Thyroid gland (tissue), 4 donors: ENCODE measurements at regions not wholly inside any gene's neighbourhood (a gene's known extent, or its start where the extent isn't known, plus 50 kb on each side); places are given as distances from the start of the nearest gene placed in this dataset.

ENCODE experiments used
- POLR2A ChIP-seq, 2 donors: fragments of 450-650 bp; IDR thresholded peaks; one replicate each; pipeline ENCODE4 v1.6.1; 2017; ENCODE audit warnings: antibody characterized with exemption in 2 of 2, mild to moderate bottlenecking in 2 of 2, moderate library complexity in 1 of 2
- TF ChIP-seq, protein P1 (sequence below), 6 experiments: fragments of 200-600 bp in 3 of 6; fragments of 450-650 bp in 3 of 6; sonication (generic) in 3 of 6; IDR thresholded peaks; one replicate each; pipeline ENCODE4 v1.5.1; 2016 to 2019; ENCODE audit warnings: antibody characterized with exemption in 6 of 6, mild to moderate bottlenecking in 2 of 6, inconsistent platforms in 1 of 6, moderate library complexity in 1 of 6

DNA sequence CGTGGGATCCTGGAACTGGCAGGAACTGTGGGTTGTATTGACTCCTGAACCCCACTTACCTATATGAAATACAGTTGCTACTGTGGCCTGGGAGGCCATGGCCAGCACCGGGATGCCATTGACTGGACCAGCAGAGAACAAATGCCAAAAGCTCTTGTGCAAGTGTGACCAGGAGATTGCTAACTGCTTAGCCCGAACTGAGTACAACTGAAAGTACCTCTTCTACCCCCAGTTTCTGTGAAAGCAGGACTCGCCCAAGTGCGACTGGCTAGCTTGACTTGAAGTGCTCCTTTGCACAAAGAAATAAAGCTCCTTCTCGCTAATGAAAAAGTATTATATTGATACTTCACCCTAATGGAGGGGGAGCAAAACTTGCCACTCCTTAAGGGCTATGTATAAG is 101.3 kb upstream of the ATP11B start:
- no peak for TF ChIP-seq POLR2A (IDR thresholded peaks at IDR 0.05)
- TF ChIP-seq, protein P1, sequence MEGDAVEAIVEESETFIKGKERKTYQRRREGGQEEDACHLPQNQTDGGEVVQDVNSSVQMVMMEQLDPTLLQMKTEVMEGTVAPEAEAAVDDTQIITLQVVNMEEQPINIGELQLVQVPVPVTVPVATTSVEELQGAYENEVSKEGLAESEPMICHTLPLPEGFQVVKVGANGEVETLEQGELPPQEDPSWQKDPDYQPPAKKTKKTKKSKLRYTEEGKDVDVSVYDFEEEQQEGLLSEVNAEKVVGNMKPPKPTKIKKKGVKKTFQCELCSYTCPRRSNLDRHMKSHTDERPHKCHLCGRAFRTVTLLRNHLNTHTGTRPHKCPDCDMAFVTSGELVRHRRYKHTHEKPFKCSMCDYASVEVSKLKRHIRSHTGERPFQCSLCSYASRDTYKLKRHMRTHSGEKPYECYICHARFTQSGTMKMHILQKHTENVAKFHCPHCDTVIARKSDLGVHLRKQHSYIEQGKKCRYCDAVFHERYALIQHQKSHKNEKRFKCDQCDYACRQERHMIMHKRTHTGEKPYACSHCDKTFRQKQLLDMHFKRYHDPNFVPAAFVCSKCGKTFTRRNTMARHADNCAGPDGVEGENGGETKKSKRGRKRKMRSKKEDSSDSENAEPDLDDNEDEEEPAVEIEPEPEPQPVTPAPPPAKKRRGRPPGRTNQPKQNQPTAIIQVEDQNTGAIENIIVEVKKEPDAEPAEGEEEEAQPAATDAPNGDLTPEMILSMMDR (IDR thresholded peaks at IDR 0.05), result no peak
